ENCODE measurements at regions not wholly inside any gene's neighbourhood (a gene's known extent, or its start where the extent isn't known, plus 50 kb on each side); places are given as distances from the start of the nearest gene placed in this dataset.

DNA sequence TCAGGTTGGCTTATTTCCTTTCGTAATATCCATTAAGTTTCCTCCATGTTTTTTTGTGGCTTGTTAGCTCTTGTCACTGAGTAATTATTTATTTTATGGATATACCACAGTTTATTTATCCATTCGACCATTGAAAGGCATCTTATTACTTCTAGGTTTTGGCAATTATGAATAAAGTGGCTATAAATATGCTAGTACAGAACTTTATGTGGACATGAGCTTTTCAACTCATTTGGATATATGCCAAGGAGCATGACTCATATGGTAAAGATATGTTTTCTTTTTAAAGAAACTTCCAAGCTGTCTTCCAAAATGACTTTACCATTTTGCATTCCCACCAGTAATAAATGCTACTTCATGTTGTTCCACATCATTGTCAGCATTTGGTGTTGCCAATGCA, 803.6 kb downstream of the GLUD2 start:
- no peaks in the 10 kb centered on the region for H3K79me2 ChIP-seq (ENCODE audit: insufficient read depth, low read length)
- H3K9me3 ChIP-seq (replicated peaks in 1 of 2; ENCODE audit: control insufficient read depth in 1 of 2, insufficient read depth in 1 of 2, low read length in 2 of 2) = peaks cover 0 to 17% of the 10 kb centered on the region in 2 donors
- H3K4me1 ChIP-seq (ENCODE audit: control insufficient read depth in 1 of 2, insufficient read depth in 2 of 2, low read length in 2 of 2) = no peaks in the 10 kb centered on the region
- no peak overlapping the region for H3K9ac ChIP-seq (ENCODE audit: insufficient read depth, low read length, poor library complexity, severe bottlenecking)
- TF ChIP-seq, protein P1, sequence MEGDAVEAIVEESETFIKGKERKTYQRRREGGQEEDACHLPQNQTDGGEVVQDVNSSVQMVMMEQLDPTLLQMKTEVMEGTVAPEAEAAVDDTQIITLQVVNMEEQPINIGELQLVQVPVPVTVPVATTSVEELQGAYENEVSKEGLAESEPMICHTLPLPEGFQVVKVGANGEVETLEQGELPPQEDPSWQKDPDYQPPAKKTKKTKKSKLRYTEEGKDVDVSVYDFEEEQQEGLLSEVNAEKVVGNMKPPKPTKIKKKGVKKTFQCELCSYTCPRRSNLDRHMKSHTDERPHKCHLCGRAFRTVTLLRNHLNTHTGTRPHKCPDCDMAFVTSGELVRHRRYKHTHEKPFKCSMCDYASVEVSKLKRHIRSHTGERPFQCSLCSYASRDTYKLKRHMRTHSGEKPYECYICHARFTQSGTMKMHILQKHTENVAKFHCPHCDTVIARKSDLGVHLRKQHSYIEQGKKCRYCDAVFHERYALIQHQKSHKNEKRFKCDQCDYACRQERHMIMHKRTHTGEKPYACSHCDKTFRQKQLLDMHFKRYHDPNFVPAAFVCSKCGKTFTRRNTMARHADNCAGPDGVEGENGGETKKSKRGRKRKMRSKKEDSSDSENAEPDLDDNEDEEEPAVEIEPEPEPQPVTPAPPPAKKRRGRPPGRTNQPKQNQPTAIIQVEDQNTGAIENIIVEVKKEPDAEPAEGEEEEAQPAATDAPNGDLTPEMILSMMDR (IDR thresholded peaks at IDR 0.05) = no peak
- no peaks in the 10 kb centered on the region for H3K4me1 Mint-ChIP-seq
- H3K4me2 ChIP-seq (replicated peaks; ENCODE audit: extremely low read depth, low read length, poor library complexity, severe bottlenecking) = no peak overlapping the region
- H3K27me3 Mint-ChIP-seq (ENCODE audit: low read depth in 3 of 3) = peaks cover 0 to 2% (median 1%) of the 10 kb centered on the region in 3 donors
- intact Hi-C loops (cut with micrococcal nuclease) = no loop called here
- no peaks in the 10 kb centered on the region for H4K20me1 ChIP-seq (ENCODE audit: insufficient read depth, low read length)
- H3K4me3 Mint-ChIP-seq = no peak overlapping the region
- no peaks in the 10 kb centered on the region for H3K36me3 ChIP-seq (replicated peaks in 1 of 2; ENCODE audit: control insufficient read depth in 1 of 2, insufficient read depth in 2 of 2, low read length in 2 of 2)
- H3K27ac ChIP-seq (ENCODE audit: low read depth in 1 of 2, low read length in 2 of 2) = no peak overlapping the region
- no peaks in the 10 kb centered on the region for H3K27me3 ChIP-seq (ENCODE audit: control insufficient read depth in 2 of 2, insufficient read depth in 2 of 2, low read length in 2 of 2)
- H3K4me3 ChIP-seq (replicated peaks in 1 of 3; ENCODE audit: low read depth in 2 of 3, low read length in 3 of 3) = no peak overlapping the region
- peaks cover 0 to 8% (median 1%) of the 10 kb centered on the region in 7 donors for H3K9me3 Mint-ChIP-seq
- no peak overlapping the region for H2AFZ ChIP-seq (ENCODE audit: insufficient read depth, low read depth, low read length, poor library complexity, severe bottlenecking)
- DNase-seq = no peak
- H3K36me3 Mint-ChIP-seq = no peaks in the 10 kb centered on the region
- no CpG with 5 or more reads among the region's 2 CpGs for WGBS (ENCODE audit: insufficient coverage)
- no peak overlapping the region for H3K27ac Mint-ChIP-seq

GRCh38 chrX:121853762-121854613, 806.6 kb downstream of the GLUD2 start:
- 97% methylated on average over 13 of the region's 27 CpGs for WGBS (ENCODE audit: insufficient coverage)
- Mint-ChIP-seq H3K27ac (peak overlapping the region in 1 of 7 donors; percentile 32), H3K4me1 (no peaks in the 10 kb centered on the region)

More at GRCh38 chrX:121853762-121854613, 806.6 kb downstream of the GLUD2 start:
- Mint-ChIP-seq H3K9me3 (peaks cover 0 to 8% (median 2%) of the 10 kb centered on the region in 7 donors), H3K27me3 (ENCODE audit: low read depth in 3 of 3) (peaks cover 0 to 2% (median 0%) of the 10 kb centered on the region in 3 donors), H3K4me3 (no peak overlapping the region), H3K36me3 (no peaks in the 10 kb centered on the region)
- H3K79me2 ChIP-seq (ENCODE audit: insufficient read depth, low read length) = no peaks in the 10 kb centered on the region
- H3K36me3 ChIP-seq (replicated peaks in 1 of 2; ENCODE audit: control insufficient read depth in 1 of 2, insufficient read depth in 2 of 2, low read length in 2 of 2) = no peaks in the 10 kb centered on the region
- no peaks in the 10 kb centered on the region for H3K4me1 ChIP-seq (ENCODE audit: control insufficient read depth in 1 of 2, insufficient read depth in 2 of 2, low read length in 2 of 2)
- H2AFZ ChIP-seq (ENCODE audit: insufficient read depth, low read depth, low read length, poor library complexity, severe bottlenecking) = no peak overlapping the region
- intact Hi-C loops (cut with micrococcal nuclease) = no loop called here
- peaks cover 0 to 18% of the 10 kb centered on the region in 2 donors for H3K9me3 ChIP-seq (replicated peaks in 1 of 2; ENCODE audit: control insufficient read depth in 1 of 2, insufficient read depth in 1 of 2, low read length in 2 of 2)
- H3K27me3 ChIP-seq (ENCODE audit: control insufficient read depth in 2 of 2, insufficient read depth in 2 of 2, low read length in 2 of 2) = no peaks in the 10 kb centered on the region
- no peaks in the 10 kb centered on the region for H4K20me1 ChIP-seq (ENCODE audit: insufficient read depth, low read length)
- DNase-seq = no peak
- H3K4me2 ChIP-seq (replicated peaks; ENCODE audit: extremely low read depth, low read length, poor library complexity, severe bottlenecking) = no peak overlapping the region
- H3K9ac ChIP-seq (ENCODE audit: insufficient read depth, low read length, poor library complexity, severe bottlenecking) = no peak overlapping the region
- H3K4me3 ChIP-seq (replicated peaks in 1 of 3; ENCODE audit: low read depth in 2 of 3, low read length in 3 of 3) = no peak overlapping the region
- TF ChIP-seq, protein P1 (IDR thresholded peaks at IDR 0.05) = no peak
- no peak overlapping the region for H3K27ac ChIP-seq (ENCODE audit: low read depth in 1 of 2, low read length in 2 of 2)

All from CD14-positive monocyte (primary cell).